H1 (cell line): ENCODE measurements at regions not wholly inside any gene's neighbourhood (a gene's known extent, or its start where the extent isn't known, plus 50 kb on each side); places are given as distances from the start of the nearest gene placed in this dataset.
"Not testable (repeated sequence)": the region's sequence is repeated elsewhere in the genome, so short reads cannot be mapped to it uniquely, and the experiment has no call there.

ENCODE experiments used
- CTCF ChIA-PET: fragments of 300-600 bp; sonication (Branson Sonifier 250); formaldehyde crosslinking; loops from one replicate; lab custom pipeline; 2021; ENCODE audit not compliant: partially characterized antibody; lab: Charles Lee
- POLR2A ChIA-PET: fragments of 300-600 bp; sonication (Branson Sonifier 250); formaldehyde crosslinking; loops from one replicate; lab custom pipeline; 2021; ENCODE audit warnings: inconsistent platforms; ENCODE audit not compliant: partially characterized antibody; lab: Charles Lee
- DNase-seq, 2 experiments: peaks; one replicate each; pipeline versions ENCODE4 v3.0.0 to v3.0.0-alpha.2; 2010 to 2022; ENCODE audit warnings: low spot score in 2 of 2, low read depth in 1 of 2, mixed read lengths in 1 of 2
- FAIRE-seq: peaks from 2 replicates; lab custom pipeline; 2011; peaks lifted over from hg19 to GRCh38; lab: Jason Lieb, UNC
- H2AFZ ChIP-seq: 2 replicates; pipeline ENCODE4 v1.8.1; 2012; ENCODE audit warnings: low read length, inconsistent platforms
- H2AK5ac ChIP-seq: 2 replicates; pipeline ENCODE4 v1.6.1; 2013; ENCODE audit warnings: low read depth, low read length
- H2BK120ac ChIP-seq: replicated peaks from 2 replicates; pipeline ENCODE3; 2013; ENCODE audit warnings: low read depth, low read length, inconsistent platforms
- H2BK12ac ChIP-seq: 2 replicates; pipeline ENCODE4 v1.6.1; 2013; ENCODE audit warnings: low read depth, low read length
- H2BK15ac ChIP-seq: 2 replicates; pipeline ENCODE4 v1.6.1; 2013; ENCODE audit warnings: low read length
- H2BK20ac ChIP-seq: 2 replicates; pipeline ENCODE4 v1.6.1; 2013; ENCODE audit warnings: low read length
- H2BK5ac ChIP-seq: 2 replicates; pipeline ENCODE4 v1.6.1; 2013; ENCODE audit warnings: low read depth, low read length
- H3K14ac ChIP-seq: 2 replicates; pipeline ENCODE4 v1.6.1; 2013; ENCODE audit warnings: inconsistent platforms; ENCODE audit not compliant: insufficient read length
- H3K18ac ChIP-seq: 2 replicates; pipeline ENCODE4 v1.6.1; 2013; ENCODE audit warnings: low read length; ENCODE audit errors: extremely low read depth
- H3K23ac ChIP-seq: 2 replicates; pipeline ENCODE4 v1.6.1; 2013; ENCODE audit warnings: inconsistent platforms; ENCODE audit not compliant: insufficient read length
- H3K23me2 ChIP-seq: 2 replicates; pipeline ENCODE4 v1.6.1; 2013; ENCODE audit warnings: low read depth, low read length
- H3K27ac ChIP-seq: 2 replicates; pipeline ENCODE4 v1.6.1; 2011; ENCODE audit warnings: low read depth, low read length, inconsistent platforms
- H3K27me3 ChIP-seq, 4 experiments: replicated peaks in 1 of 4; 1 replicate in 1 of 4; 2 replicates in 3 of 4; pipeline versions ENCODE4 v1.6.1 to v1.8.1; 2011 to 2013; ENCODE audit warnings: low read length in 3 of 4, mild to moderate bottlenecking in 3 of 4, inconsistent platforms in 2 of 4, mixed read lengths in 2 of 4, moderate library complexity in 1 of 4; ENCODE audit not compliant: control insufficient read depth in 3 of 4, insufficient read depth in 3 of 4; ENCODE audit errors: extremely low read depth in 1 of 4
- H3K36me3 ChIP-seq, 4 experiments: 2 replicates each; pipeline versions ENCODE4 v1.6.1 to v1.8.1; 2011 to 2013; ENCODE audit warnings: mild to moderate bottlenecking in 4 of 4, low read length in 3 of 4, moderate library complexity in 2 of 4, control low read depth in 1 of 4, inconsistent platforms in 1 of 4; ENCODE audit not compliant: insufficient read depth in 4 of 4, control insufficient read depth in 2 of 4
- H3K4ac ChIP-seq: replicated peaks from 2 replicates; pipeline ENCODE3; 2013; ENCODE audit warnings: low read length, low read depth, mixed read lengths, inconsistent platforms; ENCODE audit not compliant: insufficient read length
- H3K4me1 ChIP-seq, 4 experiments: replicated peaks in 1 of 4; 1 replicate in 1 of 4; 2 replicates in 3 of 4; pipeline versions ENCODE4 v1.6.1 to v1.8.1; 2011 to 2013; ENCODE audit warnings: low read length in 3 of 4, inconsistent platforms in 2 of 4, mixed read lengths in 1 of 4; ENCODE audit not compliant: insufficient read depth in 4 of 4, control insufficient read depth in 3 of 4
- H3K4me2 ChIP-seq, 2 experiments: 2 replicates each; pipeline versions ENCODE4 v1.6.1 to v1.8.1; 2011 to 2013; ENCODE audit warnings: low read depth in 2 of 2, low read length in 2 of 2, control low read depth in 1 of 2, inconsistent platforms in 1 of 2, mild to moderate bottlenecking in 1 of 2; ENCODE audit not compliant: insufficient read depth in 1 of 2
- H3K4me3 ChIP-seq, 4 experiments: fragments of 200-600, 300-600 bp in 1 of 4; sonication (generic), shearing (Covaris generic), sonication (Bioruptor Twin) in 1 of 4; 2 replicates each; pipeline versions ENCODE4 v1.5.1 to v1.8.1; 2011 to 2016; ENCODE audit warnings: low read length in 4 of 4, low read depth in 3 of 4, control low read depth in 2 of 4, inconsistent platforms in 2 of 4, mild to moderate bottlenecking in 2 of 4, mixed read lengths in 1 of 4, moderate library complexity in 1 of 4; ENCODE audit not compliant: insufficient read depth in 2 of 4; ENCODE audit errors: extremely low read depth in 1 of 4
- H3K56ac ChIP-seq: replicated peaks from 2 replicates; pipeline ENCODE3; 2013; ENCODE audit warnings: low read depth, mild to moderate bottlenecking, mixed read lengths, low read length, inconsistent platforms; ENCODE audit not compliant: insufficient read length
- H3K79me1 ChIP-seq: 2 replicates; pipeline ENCODE4 v1.6.1; 2013; ENCODE audit warnings: low read depth, low read length, control low read depth
- H3K79me2 ChIP-seq, 2 experiments: 2 replicates each; pipeline versions ENCODE4 v1.6.1 to v1.8.1; 2012 to 2013; ENCODE audit warnings: low read length in 2 of 2, mild to moderate bottlenecking in 2 of 2, inconsistent platforms in 1 of 2; ENCODE audit not compliant: insufficient read depth in 2 of 2, control insufficient read depth in 1 of 2
- H3K9ac ChIP-seq, 4 experiments: replicated peaks in 1 of 4; 1 replicate in 1 of 4; 2 replicates in 3 of 4; pipeline versions ENCODE4 v1.6.1 to v1.8.1; 2011 to 2013; ENCODE audit warnings: low read depth in 3 of 4, low read length in 3 of 4, control low read depth in 2 of 4, mild to moderate bottlenecking in 2 of 4, moderate library complexity in 2 of 4, inconsistent platforms in 1 of 4; ENCODE audit errors: extremely low read depth in 1 of 4
- H3K9me3 ChIP-seq, 2 experiments: 2 replicates each; pipeline versions ENCODE4 v1.6.1 to v1.8.1; 2012 to 2013; ENCODE audit warnings: mild to moderate bottlenecking in 2 of 2, moderate library complexity in 2 of 2, control low read depth in 1 of 2, inconsistent platforms in 1 of 2, low read depth in 1 of 2, low read length in 1 of 2, mixed read lengths in 1 of 2; ENCODE audit not compliant: insufficient read depth in 2 of 2
- H4K20me1 ChIP-seq, 2 experiments: replicated peaks in 1 of 2; 2 replicates each; pipeline versions ENCODE3 to v1.8.1; 2011 to 2013; ENCODE audit warnings: inconsistent platforms in 2 of 2, low read length in 2 of 2, mild to moderate bottlenecking in 1 of 2; ENCODE audit not compliant: insufficient read depth in 2 of 2, control insufficient read depth in 1 of 2
- H4K5ac ChIP-seq: 2 replicates; pipeline ENCODE4 v1.6.1; 2013; ENCODE audit warnings: low read length, low read depth, mixed read lengths, inconsistent platforms; ENCODE audit not compliant: insufficient read length
- H4K8ac ChIP-seq: 2 replicates; pipeline ENCODE4 v1.8.0; 2013; ENCODE audit warnings: mild to moderate bottlenecking, moderate library complexity, low read length, inconsistent platforms; ENCODE audit not compliant: insufficient read depth; ENCODE audit errors: extremely low read depth
- H4K91ac ChIP-seq: replicated peaks from 2 replicates; pipeline ENCODE3; 2013; ENCODE audit warnings: low read length, mixed read lengths, inconsistent platforms; ENCODE audit not compliant: insufficient read length
- BACH1 ChIP-seq: IDR thresholded peaks from 2 replicates; pipeline ENCODE4 v1.6.1; 2012; ENCODE audit warnings: low read length, improper control_type of control experiment
- E2F6 ChIP-seq: IDR thresholded peaks from 2 replicates; pipeline ENCODE4 v1.6.1; 2012; ENCODE audit warnings: inconsistent platforms
- JUN ChIP-seq: IDR thresholded peaks from 2 replicates; pipeline ENCODE4 v1.6.1; 2011; ENCODE audit warnings: low read depth, mild to moderate bottlenecking, improper control_type of control experiment, low read length
- JUND ChIP-seq: IDR thresholded peaks from 2 replicates; pipeline ENCODE4 v1.6.1; 2011; ENCODE audit warnings: mild to moderate bottlenecking, improper control_type of control experiment, low read length
- KDM1A ChIP-seq: fragments of 200-600, 300-600 bp; sonication (generic); IDR thresholded peaks from 2 replicates; pipeline ENCODE4 v1.7.1; 2016; ENCODE audit warnings: mild to moderate bottlenecking, low read length, borderline replicate concordance
- RAD21 ChIP-seq, 2 experiments: IDR thresholded peaks in 1 of 2; conservative IDR thresholded peaks in 1 of 2; 2 replicates each; pipeline ENCODE4 v1.6.1; 2011; ENCODE audit warnings: low read depth in 2 of 2, low read length in 2 of 2, improper control_type of control experiment in 1 of 2, inconsistent platforms in 1 of 2, mild to moderate bottlenecking in 1 of 2, moderate library complexity in 1 of 2
- RBBP5 ChIP-seq: IDR thresholded peaks from 2 replicates; pipeline ENCODE4 v1.7.1; 2012; ENCODE audit warnings: low read depth, mild to moderate bottlenecking, inconsistent platforms, low read length, moderate library complexity, borderline replicate concordance
- RFX5 ChIP-seq: IDR thresholded peaks from 2 replicates; pipeline ENCODE4 v1.6.1; 2011; ENCODE audit warnings: low read depth, low read length, improper control_type of control experiment, borderline replicate concordance
- SP4 ChIP-seq: IDR thresholded peaks from 2 replicates; pipeline ENCODE4 v1.6.1; 2012; ENCODE audit warnings: low read length, inconsistent platforms
- WGBS, 2 experiments: shearing (Covaris generic) in 1 of 2; methylation state at CpG; one replicate each; pipeline versions ENCODE4 v1.1.6 to v1.1.7; 2013 to 2015; ENCODE audit warnings: low lambda C conversion rate in 2 of 2, mixed read lengths in 2 of 2, inconsistent platforms in 1 of 2, low coverage in 1 of 2, missing lambda C conversion rate in 1 of 2; ENCODE audit not compliant: insufficient replicate concordance in 2 of 2, insufficient coverage in 1 of 2, insufficient read length in 1 of 2; ENCODE audit errors: extremely low coverage in 1 of 2, missing lambda C conversion rate in 1 of 2; 5-methylcytosine and 5-hydroxymethylcytosine counted together

DNA sequence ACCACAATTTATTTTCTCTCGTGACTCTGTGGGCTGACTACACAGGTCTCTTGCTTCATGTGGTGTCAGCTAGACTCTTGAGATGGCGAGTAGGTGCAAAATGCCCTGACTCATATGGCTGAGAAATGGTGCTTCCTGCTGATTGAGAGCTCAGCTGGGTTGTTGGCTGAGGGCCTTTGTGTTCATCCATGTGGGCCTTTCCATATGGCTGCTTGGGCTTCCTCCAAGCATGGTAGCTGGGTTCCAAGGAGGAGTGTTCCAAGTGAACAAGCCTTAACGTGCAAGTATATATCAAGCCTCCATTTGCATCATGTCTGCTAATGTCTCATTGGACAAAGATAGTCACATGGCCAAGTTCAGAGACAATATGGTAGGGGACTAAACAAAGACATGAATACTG, 164.0 kb downstream of the PDCD6IP start (continued):
- TF ChIP-seq RFX5 (no peak), KDM1A (no peak), RAD21 (IDR thresholded peaks at IDR 0.05 in 1 of 2, conservative IDR thresholded peaks at IDR 0.05 in 1 of 2; ENCODE audit: low read depth in 2 of 2, low read length in 2 of 2) (no peak), JUN (no peak), JUND (no peak), SP4 (no peak), BACH1 (no peak), E2F6 (no peak), RBBP5 (no peak)

DNA sequence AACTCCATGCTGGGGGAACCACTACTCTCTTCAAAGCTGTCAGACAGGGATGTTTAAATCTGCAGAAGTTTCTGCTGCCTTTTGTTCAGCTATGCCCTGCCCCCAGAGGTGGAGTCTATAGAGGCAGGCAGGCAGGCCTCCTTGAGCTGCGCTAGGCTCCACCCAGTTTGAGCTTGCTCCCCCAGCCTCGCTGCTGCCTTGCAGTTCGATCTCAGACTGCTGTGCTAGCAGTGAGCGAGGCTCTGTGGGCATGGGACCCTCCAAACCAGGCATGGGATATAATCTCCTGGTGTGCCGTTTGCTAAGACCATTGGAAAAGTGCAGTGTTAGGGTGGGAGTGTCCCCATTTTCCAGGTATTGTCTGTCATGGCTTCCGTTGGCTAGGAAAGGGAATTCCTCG, 171.8 kb downstream of the PDCD6IP start:
- H4K8ac ChIP-seq, DNase-seq, H2BK5ac ChIP-seq, H4K5ac ChIP-seq, POLR2A ChIA-PET, H3K4me1 ChIP-seq, FAIRE-seq, H3K79me1 ChIP-seq, H3K18ac ChIP-seq, H3K27ac ChIP-seq, H3K4ac ChIP-seq, H3K79me2 ChIP-seq, H4K20me1 ChIP-seq, H3K4me2 ChIP-seq, H3K14ac ChIP-seq, H3K36me3 ChIP-seq, H3K23ac ChIP-seq, H3K27me3 ChIP-seq, H3K4me3 ChIP-seq, H2AK5ac ChIP-seq, H3K9ac ChIP-seq, H3K56ac ChIP-seq, H2AFZ ChIP-seq, H4K91ac ChIP-seq, H2BK12ac ChIP-seq, H2BK15ac ChIP-seq, H2BK120ac ChIP-seq, H2BK20ac ChIP-seq, H3K23me2 ChIP-seq: not testable (repeated sequence)
- 81% methylated on average over 7 of the region's 7 CpGs; no CpG with 5 or more reads in 1 of the 2 experiments for WGBS, 2 experiments
- CTCF ChIA-PET, result interaction anchor here (1.0 to 1.7 kb wide), 5 partner anchors 20 to 137 kb away, joined by 3 to 6 read pairs (median 4); no protein-coding TSS in a partner anchor
- H3K9me3 ChIP-seq, result peaks cover 19 to 20% of the 10 kb centered on the region in 2 experiments
